ENCODE measurements at regions not wholly inside any gene's neighbourhood (a gene's known extent, or its start where the extent isn't known, plus 50 kb on each side); places are given as distances from the start of the nearest gene placed in this dataset.

- H3K9me3 ChIP-seq (ENCODE audit: control insufficient read depth, low read length), result no peaks in the 10 kb centered on the region
- ATAC-seq (ENCODE audit: low FRiP score) (no peak), DNase-seq (no peak)
- WGBS, 2 donors, result 91% methylated on average over 6 of the region's 6 CpGs
- H3K27ac ChIP-seq (ENCODE audit: low read depth in 1 of 2, low read length in 2 of 2), result no peak overlapping the region
- H3K4me1 ChIP-seq (ENCODE audit: control insufficient read depth in 1 of 2, insufficient read depth in 2 of 2, low read length in 2 of 2), result no peaks in the 10 kb centered on the region
- H3K27me3 ChIP-seq (ENCODE audit: control insufficient read depth in 1 of 2, insufficient read depth in 2 of 2, low read length in 1 of 2), result no peaks in the 10 kb centered on the region
- H3K36me3 ChIP-seq (ENCODE audit: control insufficient read depth in 1 of 2, insufficient read depth in 2 of 2, low read length in 1 of 2), result no peaks in the 10 kb centered on the region
- H3K4me3 ChIP-seq (ENCODE audit: low read length in 2 of 2), result no peak overlapping the region
- intact Hi-C loops (cut with DNase I), result loop anchor here (10.0 kb wide), 1 partner anchor 563 kb away; no protein-coding TSS in a partner anchor
Measured at GRCh38 chr4:123667496-123667895, 270.9 kb downstream of the SPRY1 start.

- no peak for ATAC-seq (ENCODE audit: low FRiP score)
- H3K4me1 ChIP-seq (ENCODE audit: control insufficient read depth in 1 of 2, insufficient read depth in 2 of 2, low read length in 2 of 2), result no peaks in the 10 kb centered on the region
- intact Hi-C loops (cut with DNase I), result loop anchor here (10.0 kb wide), 1 partner anchor 563 kb away; no protein-coding TSS in a partner anchor
Measured at GRCh38 chr4:123667991-123668390, 271.4 kb downstream of the SPRY1 start.

GRCh38 chr4:123671636-123672404 lies 275.2 kb downstream of the SPRY1 start:
- WGBS, 2 donors, result 87 to 91% methylated on average over 4 of the region's 4 CpGs

More at GRCh38 chr4:123667991-123668390, 271.4 kb downstream of the SPRY1 start:
- Histone ChIP-seq H3K9me3 (ENCODE audit: control insufficient read depth, low read length) (no peaks in the 10 kb centered on the region), H3K27ac (ENCODE audit: low read depth in 1 of 2, low read length in 2 of 2) (no peak overlapping the region), H3K36me3 (ENCODE audit: control insufficient read depth in 1 of 2, insufficient read depth in 2 of 2, low read length in 1 of 2) (no peaks in the 10 kb centered on the region), H3K4me3 (ENCODE audit: low read length in 2 of 2) (no peak overlapping the region), H3K27me3 (ENCODE audit: control insufficient read depth in 1 of 2, insufficient read depth in 2 of 2, low read length in 1 of 2) (no peaks in the 10 kb centered on the region)
- 97 to 98% methylated on average over 2 of the region's 2 CpGs for WGBS, 2 donors
- no peak for DNase-seq

GRCh38 chr4:123672987-123673386 lies 276.4 kb downstream of the SPRY1 start:
- no peaks in the 10 kb centered on the region for H3K9me3 ChIP-seq (ENCODE audit: control insufficient read depth, low read length)
- WGBS, 2 donors, result 78 to 88% methylated on average over 3 of the region's 3 CpGs
- DNase-seq (no peak), ATAC-seq (ENCODE audit: low FRiP score) (no peak)
- no peak overlapping the region for H3K4me3 ChIP-seq (ENCODE audit: low read length in 2 of 2)
- H3K27ac ChIP-seq (ENCODE audit: low read depth in 1 of 2, low read length in 2 of 2), result no peak overlapping the region
- no peaks in the 10 kb centered on the region for H3K4me1 ChIP-seq (ENCODE audit: control insufficient read depth in 1 of 2, insufficient read depth in 2 of 2, low read length in 2 of 2)
- intact Hi-C loops (cut with DNase I), result no loop called here
- H3K36me3 ChIP-seq (ENCODE audit: control insufficient read depth in 1 of 2, insufficient read depth in 2 of 2, low read length in 1 of 2), result no peaks in the 10 kb centered on the region
- H3K27me3 ChIP-seq (ENCODE audit: control insufficient read depth in 1 of 2, insufficient read depth in 2 of 2, low read length in 1 of 2), result no peaks in the 10 kb centered on the region

More at GRCh38 chr4:123671636-123672404, 275.2 kb downstream of the SPRY1 start:
- ATAC-seq (ENCODE audit: low FRiP score) (no peak), DNase-seq (no peak)
- no peaks in the 10 kb centered on the region for H3K27me3 ChIP-seq (ENCODE audit: control insufficient read depth in 1 of 2, insufficient read depth in 2 of 2, low read length in 1 of 2)
- no peaks in the 10 kb centered on the region for H3K36me3 ChIP-seq (ENCODE audit: control insufficient read depth in 1 of 2, insufficient read depth in 2 of 2, low read length in 1 of 2)
- no peaks in the 10 kb centered on the region for H3K9me3 ChIP-seq (ENCODE audit: control insufficient read depth, low read length)
- H3K4me3 ChIP-seq (ENCODE audit: low read length in 2 of 2), result no peak overlapping the region
- intact Hi-C loops (cut with DNase I), result no loop called here
- H3K4me1 ChIP-seq (ENCODE audit: control insufficient read depth in 1 of 2, insufficient read depth in 2 of 2, low read length in 2 of 2), result no peaks in the 10 kb centered on the region
- no peak overlapping the region for H3K27ac ChIP-seq (ENCODE audit: low read depth in 1 of 2, low read length in 2 of 2)

GRCh38 chr4:123673971-123674370 lies 277.4 kb downstream of the SPRY1 start:
- no peak overlapping the region for H3K27ac ChIP-seq (ENCODE audit: low read depth in 1 of 2, low read length in 2 of 2)
- H3K36me3 ChIP-seq (ENCODE audit: control insufficient read depth in 1 of 2, insufficient read depth in 2 of 2, low read length in 1 of 2), result no peaks in the 10 kb centered on the region
- DNase-seq, result no peak
- ATAC-seq (ENCODE audit: low FRiP score), result no peak
- H3K9me3 ChIP-seq (ENCODE audit: control insufficient read depth, low read length), result no peaks in the 10 kb centered on the region
- intact Hi-C loops (cut with DNase I), result no loop called here
- 92 to 93% methylated on average over 2 of the region's 2 CpGs for WGBS, 2 donors
- H3K4me1 ChIP-seq (ENCODE audit: control insufficient read depth in 1 of 2, insufficient read depth in 2 of 2, low read length in 2 of 2), result no peaks in the 10 kb centered on the region
- no peak overlapping the region for H3K4me3 ChIP-seq (ENCODE audit: low read length in 2 of 2)
- no peaks in the 10 kb centered on the region for H3K27me3 ChIP-seq (ENCODE audit: control insufficient read depth in 1 of 2, insufficient read depth in 2 of 2, low read length in 1 of 2)

- Histone ChIP-seq H3K27me3 (ENCODE audit: control insufficient read depth in 1 of 2, insufficient read depth in 2 of 2, low read length in 1 of 2) (no peaks in the 10 kb centered on the region), H3K27ac (ENCODE audit: low read depth in 1 of 2, low read length in 2 of 2) (peak overlapping the region in 1 of 2 donors; percentile 44), H3K4me3 (ENCODE audit: low read length in 2 of 2) (no peak overlapping the region), H3K36me3 (ENCODE audit: control insufficient read depth in 1 of 2, insufficient read depth in 2 of 2, low read length in 1 of 2) (no peaks in the 10 kb centered on the region), H3K9me3 (ENCODE audit: control insufficient read depth, low read length) (no peaks in the 10 kb centered on the region), H3K4me1 (ENCODE audit: control insufficient read depth in 1 of 2, insufficient read depth in 2 of 2, low read length in 2 of 2) (no peaks in the 10 kb centered on the region)
- no peak for ATAC-seq (ENCODE audit: low FRiP score)
- intact Hi-C loops (cut with DNase I), result no loop called here
- no peak for DNase-seq
- 50 to 56% methylated on average over 5 of the region's 5 CpGs for WGBS, 2 donors
Measured at GRCh38 chr4:123674762-123675465, 278.3 kb downstream of the SPRY1 start.

- peak overlapping the region in 1 of 2 donors; percentile 54 for H3K4me3 ChIP-seq (ENCODE audit: low read length in 2 of 2)
- H3K36me3 ChIP-seq (ENCODE audit: control insufficient read depth in 1 of 2, insufficient read depth in 2 of 2, low read length in 1 of 2), result no peaks in the 10 kb centered on the region
- no peaks in the 10 kb centered on the region for H3K4me1 ChIP-seq (ENCODE audit: control insufficient read depth in 1 of 2, insufficient read depth in 2 of 2, low read length in 2 of 2)
- no peaks in the 10 kb centered on the region for H3K9me3 ChIP-seq (ENCODE audit: control insufficient read depth, low read length)
- intact Hi-C loops (cut with DNase I), result no loop called here
- no peak for DNase-seq
- no peak for ATAC-seq (ENCODE audit: low FRiP score)
- WGBS, 2 donors, result 7 to 11% methylated on average over 1 of the region's 1 CpG
- H3K27me3 ChIP-seq (ENCODE audit: control insufficient read depth in 1 of 2, insufficient read depth in 2 of 2, low read length in 1 of 2), result no peaks in the 10 kb centered on the region
- peak overlapping the region; percentile 44 to 82 for H3K27ac ChIP-seq (ENCODE audit: low read depth in 1 of 2, low read length in 2 of 2)
Measured at GRCh38 chr4:123675567-123675966, 279.0 kb downstream of the SPRY1 start.

- intact Hi-C loops (cut with DNase I), result no loop called here
- no peak for DNase-seq
- no peak overlapping the region for H3K27ac ChIP-seq (ENCODE audit: low read depth in 1 of 2, low read length in 2 of 2)
- H3K27me3 ChIP-seq (ENCODE audit: control insufficient read depth in 1 of 2, insufficient read depth in 2 of 2, low read length in 1 of 2), result no peaks in the 10 kb centered on the region
- no peak overlapping the region for H3K4me3 ChIP-seq (ENCODE audit: low read length in 2 of 2)
- no peak for ATAC-seq (ENCODE audit: low FRiP score)
- no peaks in the 10 kb centered on the region for H3K9me3 ChIP-seq (ENCODE audit: control insufficient read depth, low read length)
- H3K36me3 ChIP-seq (ENCODE audit: control insufficient read depth in 1 of 2, insufficient read depth in 2 of 2, low read length in 1 of 2), result no peaks in the 10 kb centered on the region
- no peaks in the 10 kb centered on the region for H3K4me1 ChIP-seq (ENCODE audit: control insufficient read depth in 1 of 2, insufficient read depth in 2 of 2, low read length in 2 of 2)
- 84% methylated on average over 5 of the region's 5 CpGs for WGBS, 2 donors
Measured at GRCh38 chr4:123676071-123676889, 279.7 kb downstream of the SPRY1 start.

Data from aorta (tissue), 5 donors.